GM18502 (cell line): ENCODE measurements at regions not wholly inside any gene's neighbourhood (a gene's known extent, or its start where the extent isn't known, plus 50 kb on each side); places are given as distances from the start of the nearest gene placed in this dataset.
"Not testable (repeated sequence)": the region's sequence is repeated elsewhere in the genome, so short reads cannot be mapped to it uniquely, and the experiment has no call there.

Source experiments
- ATAC-seq: cut with Tn5 transposase; IDR thresholded peaks from one replicate; pipeline ENCODE4 v1.9.1; 2021; ENCODE audit warnings: mild to moderate bottlenecking; ENCODE audit not compliant: unreplicated experiment, poor library complexity

GRCh38 chr21:16102113-16102512 lies 372.3 kb downstream of the USP25 start:
- no peak for ATAC-seq

- ATAC-seq, result no peak
Observed at GRCh38 chr21:16108561-16109075, 378.8 kb downstream of the USP25 start.

GRCh38 chr21:16113052-16113715 lies 383.4 kb downstream of the USP25 start:
- no peak for ATAC-seq

GRCh38 chr21:16115461-16115860 lies 385.7 kb downstream of the USP25 start:
- no peak for ATAC-seq

GRCh38 chr21:16116069-16116468 lies 386.3 kb downstream of the USP25 start:
- no peak for ATAC-seq

GRCh38 chr21:16116798-16117197 lies 387.0 kb downstream of the USP25 start:
- no peak for ATAC-seq

GRCh38 chr21:16117331-16117730 lies 387.5 kb downstream of the USP25 start:
- no peak for ATAC-seq

- ATAC-seq, result no peak
Observed at GRCh38 chr21:16117851-16118590, 388.2 kb downstream of the USP25 start.

GRCh38 chr21:16124378-16125138 lies 394.8 kb downstream of the USP25 start:
- ATAC-seq, result no peak

GRCh38 chr21:16125274-16125673 lies 395.5 kb downstream of the USP25 start:
- no peak for ATAC-seq

GRCh38 chr21:16132453-16132852 lies 402.7 kb downstream of the USP25 start:
- not testable (repeated sequence) for ATAC-seq

- no peak for ATAC-seq
Observed at GRCh38 chr21:16133248-16133647, 403.5 kb downstream of the USP25 start.

- ATAC-seq, result no peak
Observed at GRCh38 chr21:16134134-16134533, 404.4 kb downstream of the USP25 start.

GRCh38 chr21:16137106-16137505 lies 407.3 kb downstream of the USP25 start:
- ATAC-seq, result no peak

- ATAC-seq, result no peak
Observed at GRCh38 chr21:16145052-16145451, 415.3 kb downstream of the USP25 start.

- no peak for ATAC-seq
Observed at GRCh38 chr21:16145479-16145878, 415.7 kb downstream of the USP25 start.

GRCh38 chr21:16154321-16154720 lies 424.5 kb downstream of the USP25 start:
- ATAC-seq, result no peak

GRCh38 chr21:16154951-16155635 lies 425.3 kb downstream of the USP25 start:
- no peak for ATAC-seq

GRCh38 chr21:16156841-16157489 lies 427.2 kb downstream of the USP25 start:
- no peak for ATAC-seq
